ENCODE measurements at regions not wholly inside any gene's neighbourhood (a gene's known extent, or its start where the extent isn't known, plus 50 kb on each side); places are given as distances from the start of the nearest gene placed in this dataset.
"Not testable (repeated sequence)": the region's sequence is repeated elsewhere in the genome, so short reads cannot be mapped to it uniquely, and the experiment has no call there.

DNA sequence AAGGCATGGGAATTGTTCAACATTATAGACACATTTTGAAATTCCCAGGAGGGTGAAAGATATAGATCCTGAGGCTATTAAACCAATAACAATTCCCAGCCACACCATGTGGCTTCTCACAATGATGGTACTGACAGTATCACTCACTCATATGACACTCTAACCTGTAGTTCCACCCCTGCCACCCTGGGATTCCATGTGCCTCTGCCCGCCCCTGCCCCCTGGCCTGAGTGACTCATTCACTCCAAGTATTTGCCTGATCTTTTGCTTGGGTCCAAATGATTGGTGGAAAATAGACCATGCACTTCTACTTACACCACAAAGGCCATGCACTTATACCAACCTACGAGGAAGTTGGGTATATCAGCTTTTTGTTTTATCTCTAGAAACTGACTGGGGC is 305.2 kb upstream of the DAB2 start:
- DNase-seq: no peak

GRCh38 chr5:39726467-39726866 is 301.7 kb upstream of the DAB2 start:
- no peak for DNase-seq

DNA sequence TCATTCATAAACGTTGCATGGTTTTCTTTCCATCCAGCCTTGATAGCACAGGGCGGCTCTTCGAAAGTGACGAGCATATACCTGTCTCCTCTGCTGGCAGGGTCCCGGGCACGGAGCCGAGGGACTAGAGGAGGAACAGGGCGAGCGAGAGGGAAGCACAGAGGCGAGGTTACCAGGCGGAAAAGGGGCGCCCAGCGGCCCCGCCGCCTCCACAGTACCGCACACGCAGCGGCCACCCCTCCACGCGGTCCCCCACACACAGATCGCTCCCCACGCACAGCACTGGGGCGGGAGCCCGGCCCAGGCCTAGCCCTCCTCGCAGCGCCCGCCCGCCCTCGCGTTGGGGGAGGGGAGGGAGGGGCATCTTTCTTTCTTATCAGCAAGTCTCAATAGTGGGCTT is 296.6 kb upstream of the DAB2 start:
- no peak for DNase-seq

DNA sequence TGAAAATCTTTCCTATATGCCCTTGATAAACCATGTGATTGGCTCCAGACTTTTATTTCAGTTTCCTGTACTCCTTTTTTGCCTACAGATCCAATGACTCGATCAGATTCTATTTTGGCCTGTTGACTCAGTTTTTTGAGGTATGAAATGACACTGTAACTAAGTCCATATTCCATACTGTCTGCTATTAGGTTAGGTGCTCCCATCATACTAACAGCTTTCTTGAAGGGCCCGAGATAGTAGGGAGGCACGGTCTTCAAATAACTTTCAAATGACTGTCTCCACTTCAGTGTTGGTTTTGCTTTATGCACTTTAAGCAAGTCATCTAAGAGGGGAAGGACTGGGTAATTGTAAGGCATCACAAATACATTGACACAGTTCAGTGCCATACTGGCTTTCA is 295.4 kb upstream of the DAB2 start:
- DNase-seq: no peak

DNA sequence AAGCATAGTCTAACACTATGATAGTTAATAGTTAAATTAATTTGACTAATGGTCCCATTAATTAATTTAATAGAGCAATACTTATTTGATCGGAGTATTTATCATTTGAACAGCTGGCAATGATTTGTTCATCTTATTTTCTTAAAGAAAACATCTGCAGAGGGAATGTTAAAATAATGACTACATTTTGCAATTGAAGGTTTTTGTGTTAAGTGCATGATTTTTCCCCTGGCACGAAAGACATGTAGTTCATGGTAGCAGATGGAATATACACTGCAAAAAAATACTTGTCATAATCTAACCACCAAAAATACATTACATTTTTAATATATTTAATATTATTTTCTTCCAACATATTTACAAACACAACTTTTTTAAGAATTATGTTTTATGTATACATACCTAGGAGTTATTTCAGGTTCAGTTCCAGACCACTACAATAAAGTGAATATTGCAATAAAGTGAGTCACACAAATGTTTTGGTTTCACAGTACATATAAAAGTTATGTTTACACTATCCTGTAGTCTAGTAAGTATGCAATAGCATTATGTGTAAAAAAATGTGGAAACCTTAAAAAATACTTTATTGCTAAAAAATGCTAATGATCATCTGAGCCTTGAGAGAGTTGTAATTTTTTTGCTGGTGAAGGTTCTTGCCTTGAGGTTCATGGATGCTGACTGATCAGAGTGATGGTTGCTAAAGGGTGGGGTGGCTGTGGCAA is 292.6 kb upstream of the DAB2 start:
- no peak for DNase-seq

DNA sequence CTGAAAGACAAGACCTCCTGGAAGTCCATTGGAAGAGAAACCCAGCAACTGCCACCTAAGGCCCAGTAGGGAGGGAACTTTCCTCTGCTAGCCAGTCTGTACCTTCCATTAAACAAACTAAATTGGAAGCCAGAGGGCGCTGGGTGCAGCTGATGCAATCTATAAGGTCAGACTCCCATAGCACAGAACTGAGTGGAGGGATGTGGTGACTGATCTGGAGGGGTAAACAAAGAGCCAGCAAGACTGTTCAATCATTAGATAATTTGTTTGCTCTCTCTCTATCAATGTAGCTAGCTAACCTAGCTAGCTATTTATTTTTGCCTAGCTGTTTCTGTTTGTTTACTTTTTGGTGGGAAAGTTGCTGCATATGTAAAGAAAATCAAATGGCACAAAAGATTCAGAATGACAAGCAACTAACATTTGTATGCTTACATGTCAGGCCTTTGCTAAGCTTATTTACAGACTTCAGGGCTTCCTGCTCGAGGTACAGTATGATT is 291.8 kb upstream of the DAB2 start:
- DNase-seq: peak; percentile 24

GRCh38 chr5:39714036-39714698 is 289.4 kb upstream of the DAB2 start:
- DNase-seq: peak; percentile 49

DNA sequence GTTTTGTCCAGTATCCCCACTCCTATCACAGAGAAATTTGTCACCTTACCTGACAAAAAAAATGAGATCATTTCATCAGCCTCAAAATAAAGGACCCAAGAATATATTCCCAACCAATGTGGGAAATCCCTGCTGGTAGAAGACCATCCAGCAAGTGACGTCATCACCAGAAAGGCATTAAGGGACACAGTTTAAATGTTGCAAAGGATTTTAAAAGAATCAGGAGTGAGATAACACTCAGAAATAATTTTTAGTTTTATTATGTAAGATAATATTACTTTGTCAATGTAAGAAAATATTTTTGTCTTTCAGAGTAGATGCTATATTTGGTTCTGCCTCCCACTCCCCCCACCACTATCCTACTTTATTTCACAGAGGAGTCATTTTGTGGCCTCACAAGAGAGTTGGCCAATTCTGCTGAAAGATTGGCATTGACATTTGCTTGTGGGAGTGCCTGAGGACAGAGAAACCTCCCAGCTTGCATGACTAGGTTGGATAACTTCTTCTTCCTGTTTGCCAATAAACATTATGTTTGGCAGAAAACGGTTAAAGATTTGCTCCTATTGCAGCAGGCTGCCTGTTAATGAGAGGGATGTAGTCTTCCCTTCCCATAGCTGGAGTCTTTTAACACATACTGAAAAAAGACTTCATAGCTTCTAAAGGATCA is 288.6 kb upstream of the DAB2 start:
- DNase-seq: peak; percentile 36

- DNase-seq: no peak
Observed at GRCh38 chr5:39712316-39713249, 287.8 kb upstream of the DAB2 start.

GRCh38 chr5:39711821-39712220 is 287.0 kb upstream of the DAB2 start:
- no peak for DNase-seq

GRCh38 chr5:39709032-39709431 is 284.3 kb upstream of the DAB2 start:
- no peak for DNase-seq

DNA sequence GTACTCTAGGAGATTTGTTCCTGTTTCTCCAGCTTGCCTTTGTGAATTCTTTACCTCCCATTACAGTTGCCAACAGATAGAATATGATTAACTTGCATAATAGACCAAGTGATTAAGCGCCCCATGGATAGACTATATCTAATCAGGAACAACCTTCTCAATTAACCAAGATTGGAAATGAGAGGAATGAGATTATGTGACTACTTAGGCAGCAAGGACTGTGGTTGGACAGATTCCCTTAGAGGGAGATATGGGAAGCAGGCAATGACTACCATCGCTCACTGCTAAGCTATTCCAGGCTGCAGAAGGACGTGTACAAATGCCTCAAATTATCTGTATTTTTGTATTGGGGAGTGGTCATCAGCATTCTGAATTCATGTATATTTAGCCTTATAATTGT is 278.1 kb upstream of the DAB2 start:
- DNase-seq: no peak

GRCh38 chr5:39700523-39700922 is 275.7 kb upstream of the DAB2 start:
- DNase-seq: no peak

DNA sequence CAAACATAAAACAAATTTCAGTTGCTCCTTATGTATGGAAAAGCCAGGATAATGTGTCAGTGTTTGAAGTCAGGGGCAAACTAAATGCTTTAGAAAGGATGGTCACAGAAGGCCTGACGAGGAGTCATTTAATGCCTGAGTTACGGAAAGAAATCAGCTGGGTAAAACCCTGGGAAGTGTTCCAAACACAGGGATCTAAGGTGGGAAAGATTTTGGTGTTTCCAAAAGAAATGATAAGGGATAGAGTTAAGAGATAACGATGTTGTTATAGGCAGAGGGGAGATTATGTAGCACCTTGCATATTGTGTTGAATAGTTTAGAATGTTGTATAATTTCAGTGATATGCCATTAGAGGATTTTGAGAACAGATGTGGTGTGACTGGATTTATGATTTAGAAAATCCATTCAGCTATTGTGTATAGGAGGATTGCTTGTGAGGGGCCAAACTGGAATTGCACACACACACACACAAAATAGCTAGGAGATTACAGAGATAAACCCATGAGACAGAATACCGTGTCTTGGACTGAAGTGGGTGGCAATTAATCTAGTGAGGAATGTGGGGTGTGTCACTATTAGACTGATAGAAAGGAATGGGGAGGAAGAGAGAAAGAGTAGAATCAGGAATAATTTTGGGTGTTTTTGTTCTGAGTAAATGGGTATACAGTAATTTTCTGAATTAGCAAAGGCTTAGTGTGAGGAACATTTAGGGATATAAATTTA is 274.2 kb upstream of the DAB2 start:
- DNase-seq: no peak

- DNase-seq: no peak
Observed at GRCh38 chr5:39697881-39698280, 273.1 kb upstream of the DAB2 start.

DNA sequence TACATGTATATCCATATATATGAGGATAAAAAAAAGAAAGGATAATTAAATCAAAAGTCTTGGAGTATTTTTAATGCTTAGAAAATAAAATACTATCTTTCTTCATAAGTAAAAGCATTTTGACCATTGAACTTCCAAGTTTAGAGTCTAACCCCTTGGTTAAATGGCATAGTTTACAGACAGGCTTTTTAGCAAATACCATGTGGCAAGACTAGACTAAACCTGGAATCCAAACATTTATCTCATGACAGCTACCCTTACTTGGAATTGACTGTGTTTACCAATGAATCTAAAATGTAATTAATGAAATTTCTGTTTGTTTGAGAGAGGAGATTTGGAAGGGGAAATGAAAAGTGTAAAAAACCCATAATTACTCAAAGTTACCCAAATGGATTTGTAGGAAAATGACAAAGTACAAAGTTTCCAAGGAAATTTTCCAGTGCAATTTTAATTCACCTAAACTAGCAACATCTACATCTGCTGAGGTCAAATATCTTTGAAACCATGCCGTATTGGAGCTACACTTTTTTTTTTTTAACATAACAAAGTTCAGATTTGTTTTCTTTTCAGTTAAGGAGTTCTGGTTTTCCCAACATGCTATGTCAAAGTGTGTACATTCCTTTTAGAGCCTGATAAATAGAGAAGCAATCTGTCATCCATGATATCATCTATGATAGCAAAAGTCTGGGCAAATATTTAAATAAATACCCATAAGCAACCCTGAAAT is 272.1 kb upstream of the DAB2 start:
- no peak for DNase-seq

GRCh38 chr5:39691993-39692392 is 267.2 kb upstream of the DAB2 start:
- no peak for DNase-seq

DNA sequence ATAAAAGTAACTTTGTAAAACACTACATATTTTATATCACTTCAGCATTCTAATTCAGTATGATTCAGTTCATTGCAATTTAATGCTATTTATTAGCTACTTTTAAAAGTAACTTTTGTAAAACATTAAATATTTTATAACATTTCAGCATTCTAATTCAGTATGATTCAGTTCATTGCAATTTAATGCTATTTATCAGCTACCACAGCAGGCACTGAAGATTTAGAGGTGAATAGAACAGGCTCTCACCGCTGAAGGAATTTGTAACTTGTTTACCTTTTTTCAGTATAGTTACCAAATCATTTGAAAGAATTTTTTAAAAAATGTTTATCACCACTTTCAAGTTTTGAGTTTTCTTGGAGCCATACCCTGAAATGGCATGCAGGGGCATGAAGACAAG is 266.4 kb upstream of the DAB2 start:
- no peak for DNase-seq

DNA sequence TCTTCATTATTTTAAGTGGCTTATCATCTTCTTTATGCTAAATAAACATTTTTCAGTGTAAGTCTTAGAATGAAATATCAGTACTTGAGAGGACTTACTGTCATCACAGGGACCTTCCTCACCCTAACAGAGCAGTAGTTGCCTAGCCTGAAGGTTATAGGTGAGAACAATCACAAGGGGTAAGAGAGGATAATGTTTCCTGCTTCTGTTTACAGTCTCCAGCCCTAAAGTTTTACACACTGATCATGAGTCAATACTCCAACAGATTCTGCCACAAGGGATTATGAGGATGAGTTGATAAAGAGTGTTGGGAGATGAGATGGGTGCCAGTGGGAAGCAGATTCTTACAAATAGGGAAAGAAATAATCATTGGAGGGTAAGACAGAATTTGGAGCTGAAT is 265.1 kb upstream of the DAB2 start:
- no peak for DNase-seq

DNA sequence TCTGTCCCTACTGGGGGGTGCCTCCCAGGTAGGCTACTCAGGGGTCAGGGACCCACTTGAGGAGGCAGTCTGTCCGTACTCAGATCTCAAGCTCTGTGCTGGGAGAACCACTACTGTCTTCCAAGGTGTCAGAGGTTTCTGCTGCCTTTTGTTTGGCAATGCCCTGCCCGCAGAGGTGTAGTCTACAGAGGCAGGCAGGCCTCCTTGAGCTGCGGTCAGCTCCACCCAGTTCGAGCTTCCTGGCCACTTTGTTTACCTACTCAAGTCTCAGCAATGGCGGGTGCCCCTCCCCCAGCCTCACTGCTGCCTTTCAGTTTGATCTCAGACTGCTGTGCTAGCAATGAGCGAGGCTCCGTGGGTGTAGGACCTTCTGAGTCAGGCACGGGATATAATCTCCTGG is 263.1 kb upstream of the DAB2 start:
- not testable (repeated sequence) for DNase-seq

DNA sequence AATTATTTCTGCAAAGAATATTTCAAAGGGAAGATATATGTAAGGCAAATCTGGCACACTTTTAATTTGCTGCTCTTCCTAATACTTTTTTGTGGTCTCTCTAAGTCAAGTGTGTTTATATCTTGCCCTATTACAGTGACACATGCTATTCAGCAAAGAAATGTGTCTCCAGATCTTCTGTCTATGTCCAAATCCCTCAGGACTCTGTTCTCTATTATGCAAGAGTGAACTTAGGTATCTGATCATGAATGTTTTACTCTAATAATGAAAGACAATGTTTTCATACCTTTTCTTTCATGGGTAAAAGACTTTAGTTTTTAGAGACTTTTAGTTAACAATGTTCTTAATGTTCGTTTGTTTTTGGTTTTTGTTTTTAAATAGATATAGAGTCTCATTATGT is 255.4 kb upstream of the DAB2 start:
- no peak for DNase-seq

DNA sequence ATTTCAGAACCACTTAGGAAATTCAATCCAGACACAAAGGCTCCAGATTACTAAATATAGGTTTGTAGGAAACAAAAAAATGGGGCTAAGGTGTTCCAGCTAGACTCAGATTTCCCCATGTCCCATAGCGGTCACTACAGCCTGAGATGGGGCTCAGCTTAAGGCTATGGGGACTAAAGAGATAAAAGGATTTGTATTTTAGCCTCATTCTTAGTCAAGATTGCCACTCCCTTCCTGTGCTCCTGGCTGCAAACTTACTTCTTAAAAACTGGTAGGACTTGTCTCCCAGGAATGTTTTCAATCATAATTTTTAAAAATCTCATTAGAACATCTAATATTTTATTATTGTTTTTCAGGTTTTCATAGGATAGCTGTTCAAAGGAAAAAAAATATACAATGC is 253.8 kb upstream of the DAB2 start:
- DNase-seq: no peak

Measured in right hindlimb (tissue), 1 donor.